IgD-negative memory B cell (primary cell): ENCODE measurements at regions not wholly inside any gene's neighbourhood (a gene's known extent, or its start where the extent isn't known, plus 50 kb on each side); places are given as distances from the start of the nearest gene placed in this dataset.

Source experiments
- H3K27ac Mint-ChIP-seq, 3 donors: one replicate each; pipeline ENCODE4 v1.8.0; 2020 to 2022; ENCODE audit warnings: mild to moderate bottlenecking in 3 of 3, mixed read lengths in 3 of 3, moderate library complexity in 1 of 3
- H3K27me3 Mint-ChIP-seq: one replicate; pipeline ENCODE4 v1.8.0; 2021; ENCODE audit warnings: mixed read lengths
- H3K36me3 Mint-ChIP-seq: one replicate; pipeline ENCODE4 v1.8.0; 2020; ENCODE audit warnings: mild to moderate bottlenecking, mixed read lengths
- H3K4me1 Mint-ChIP-seq, 3 donors: one replicate each; pipeline ENCODE4 v1.8.0; 2020 to 2022; ENCODE audit warnings: mixed read lengths in 3 of 3, mild to moderate bottlenecking in 1 of 3
- H3K4me3 Mint-ChIP-seq, 4 donors: one replicate each; pipeline ENCODE4 v1.8.0; 2020 to 2022; ENCODE audit warnings: mild to moderate bottlenecking in 4 of 4, mixed read lengths in 4 of 4, moderate library complexity in 3 of 4
- H3K9me3 Mint-ChIP-seq, 3 donors: one replicate each; pipeline ENCODE4 v1.8.0; 2020 to 2021; ENCODE audit warnings: mixed read lengths in 3 of 3, mild to moderate bottlenecking in 1 of 3

DNA sequence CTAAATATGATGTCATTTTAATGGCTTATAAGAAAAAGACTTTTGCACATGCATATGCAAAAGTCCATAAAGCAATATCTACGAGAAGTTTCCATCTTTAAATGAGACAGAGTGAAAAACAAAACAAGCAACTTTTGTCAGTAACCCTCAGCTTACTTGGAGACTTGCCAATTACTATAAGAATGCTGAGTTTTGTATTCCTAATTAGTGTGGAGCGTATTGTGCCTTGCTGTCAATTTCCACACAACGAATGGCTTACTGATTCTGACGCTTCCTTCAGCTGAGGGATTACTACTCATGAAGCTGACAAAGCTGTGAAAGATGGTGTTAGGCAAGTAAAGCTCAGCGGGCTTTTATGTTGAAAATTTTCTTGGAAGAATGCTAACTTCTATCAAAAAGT is 440.4 kb upstream of the ADAMTS5 start:
- H3K9me3 Mint-ChIP-seq: peaks cover 0 to 2% (median 2%) of the 10 kb centered on the region in 3 donors
- no peaks in the 10 kb centered on the region for H3K4me1 Mint-ChIP-seq
- H3K36me3 Mint-ChIP-seq: no peaks in the 10 kb centered on the region
- no peak overlapping the region for H3K27ac Mint-ChIP-seq
- H3K4me3 Mint-ChIP-seq: no peak overlapping the region
- H3K27me3 Mint-ChIP-seq: no peaks in the 10 kb centered on the region

DNA sequence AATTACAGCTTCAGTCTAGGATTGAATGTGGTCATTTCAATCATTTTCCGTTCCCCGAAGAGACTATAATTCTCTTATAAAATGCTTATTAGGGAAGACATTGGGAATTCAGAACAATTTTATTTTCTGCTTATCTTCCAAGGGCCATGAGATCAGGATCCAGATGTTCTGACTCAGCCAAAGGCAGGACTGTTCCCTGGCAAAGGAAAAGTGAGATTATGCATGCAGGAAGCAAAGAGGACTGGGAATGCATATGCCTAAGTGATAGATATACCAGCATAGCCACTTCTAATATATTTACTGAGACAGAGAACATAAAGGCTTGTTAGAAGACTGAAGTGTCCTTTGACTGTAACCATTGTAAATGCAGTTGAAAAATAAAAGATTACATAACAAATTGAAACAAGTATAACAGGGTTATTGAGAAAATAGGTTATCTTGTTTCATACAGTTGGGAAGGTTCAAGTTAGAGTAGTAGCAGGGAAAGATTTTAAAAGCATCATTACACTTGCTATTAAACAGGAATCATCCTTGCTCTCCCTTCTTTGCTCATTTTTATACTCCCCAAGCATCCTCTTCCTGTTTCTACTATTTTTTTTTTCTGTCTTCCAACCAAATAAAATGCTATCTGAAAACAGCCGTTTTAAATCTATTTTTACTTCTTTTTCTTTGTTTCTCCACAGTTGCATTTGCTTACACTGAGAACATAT is 439.6 kb upstream of the ADAMTS5 start:
- Mint-ChIP-seq H3K36me3 (no peaks in the 10 kb centered on the region), H3K4me1 (no peaks in the 10 kb centered on the region), H3K4me3 (no peak overlapping the region)

DNA sequence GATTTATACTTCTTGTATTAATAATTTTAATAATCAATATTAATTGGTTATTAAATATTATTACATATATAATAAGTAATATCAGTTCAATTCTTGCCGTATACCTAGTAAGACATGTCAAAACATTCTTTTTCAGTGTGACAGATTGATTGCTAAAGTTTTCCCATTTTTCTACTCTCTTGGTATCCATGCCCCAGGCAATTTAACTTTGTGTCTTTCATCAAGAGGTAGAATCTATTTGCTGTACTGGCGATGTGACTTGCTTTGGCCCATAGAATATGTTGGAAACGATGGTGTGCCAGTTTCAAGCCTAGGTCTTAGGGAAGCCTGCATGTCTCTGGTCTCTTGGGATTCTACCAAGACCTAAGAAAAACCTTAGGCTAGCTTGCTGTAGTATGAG is 436.1 kb upstream of the ADAMTS5 start:
- Mint-ChIP-seq H3K27me3 (no peaks in the 10 kb centered on the region), H3K9me3 (peaks cover 0 to 2% (median 2%) of the 10 kb centered on the region in 3 donors), H3K27ac (no peak overlapping the region), H3K4me3 (no peak overlapping the region), H3K4me1 (no peaks in the 10 kb centered on the region), H3K36me3 (no peaks in the 10 kb centered on the region)

More for the DNA sequence above, 439.6 kb upstream of the ADAMTS5 start:
- H3K27me3 Mint-ChIP-seq: no peaks in the 10 kb centered on the region
- no peak overlapping the region for H3K27ac Mint-ChIP-seq
- peaks cover 0 to 2% (median 2%) of the 10 kb centered on the region in 3 donors for H3K9me3 Mint-ChIP-seq

DNA sequence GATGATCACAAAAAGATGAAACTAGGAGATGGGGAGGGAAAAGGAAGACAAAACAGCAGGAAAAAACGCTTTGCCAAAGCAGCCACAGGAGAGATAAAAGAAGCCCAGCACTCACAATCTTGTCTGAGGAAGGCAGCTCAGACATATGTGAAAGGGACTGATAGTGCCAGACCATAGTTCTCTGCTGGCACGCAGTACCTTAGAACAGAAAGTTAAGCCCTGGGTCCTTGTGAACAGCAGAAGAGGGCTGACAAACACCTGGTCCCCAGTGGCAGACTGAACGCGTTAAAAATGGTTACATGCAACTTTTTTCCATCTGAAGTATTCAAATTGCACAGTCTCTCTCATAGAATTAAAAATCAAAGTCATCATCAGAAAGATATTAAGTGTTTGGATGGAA is 433.2 kb upstream of the ADAMTS5 start:
- Mint-ChIP-seq H3K27ac (no peak overlapping the region), H3K27me3 (no peaks in the 10 kb centered on the region), H3K4me1 (no peaks in the 10 kb centered on the region), H3K4me3 (no peak overlapping the region), H3K9me3 (peaks cover 0 to 22% (median 2%) of the 10 kb centered on the region in 3 donors), H3K36me3 (no peaks in the 10 kb centered on the region)

DNA sequence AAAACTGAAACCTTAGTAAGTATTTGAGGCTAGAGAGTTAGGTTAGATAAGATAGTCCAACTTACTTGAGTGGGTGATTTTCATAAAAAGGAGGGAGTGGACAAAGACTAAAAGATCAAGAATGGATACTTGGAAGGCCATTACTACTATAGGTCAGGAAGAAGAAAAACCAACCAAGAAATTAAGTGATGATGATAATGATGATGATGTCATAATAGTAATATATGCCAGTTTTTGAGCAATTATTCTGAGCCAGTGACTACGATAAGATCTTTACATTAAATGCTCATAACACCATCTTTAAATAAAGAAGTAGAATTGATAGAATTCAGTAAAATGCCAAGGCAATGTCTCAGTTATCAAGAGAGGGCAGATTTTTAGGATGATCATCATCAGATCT is 430.7 kb upstream of the ADAMTS5 start:
- no peaks in the 10 kb centered on the region for H3K4me1 Mint-ChIP-seq
- H3K9me3 Mint-ChIP-seq: peaks cover 0 to 23% (median 4%) of the 10 kb centered on the region in 3 donors
- H3K27ac Mint-ChIP-seq: no peak overlapping the region
- H3K27me3 Mint-ChIP-seq: no peaks in the 10 kb centered on the region
- no peaks in the 10 kb centered on the region for H3K36me3 Mint-ChIP-seq
- H3K4me3 Mint-ChIP-seq: no peak overlapping the region

DNA sequence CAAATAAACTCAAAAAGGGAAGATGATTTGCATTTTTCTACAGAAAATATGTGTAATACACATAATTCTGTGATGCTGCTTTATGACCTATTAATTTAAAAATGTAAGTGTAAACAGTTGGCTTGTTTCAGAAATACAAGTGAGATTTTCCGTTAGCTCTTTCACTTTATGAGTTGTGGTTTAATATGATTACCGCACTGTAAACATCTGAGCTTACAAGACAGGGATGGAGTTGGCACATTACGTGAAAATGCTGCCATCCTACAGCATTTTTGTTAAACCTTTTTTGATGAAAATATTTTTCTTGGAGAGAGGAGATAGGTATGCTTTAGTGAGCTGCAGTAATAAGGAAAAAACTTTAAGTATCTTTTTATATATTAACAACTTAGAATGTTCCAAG is 426.8 kb upstream of the ADAMTS5 start:
- Mint-ChIP-seq H3K27me3 (no peaks in the 10 kb centered on the region), H3K9me3 (peaks cover 0 to 20% (median 4%) of the 10 kb centered on the region in 3 donors), H3K36me3 (no peaks in the 10 kb centered on the region), H3K4me1 (no peaks in the 10 kb centered on the region), H3K27ac (no peak overlapping the region), H3K4me3 (no peak overlapping the region)

DNA sequence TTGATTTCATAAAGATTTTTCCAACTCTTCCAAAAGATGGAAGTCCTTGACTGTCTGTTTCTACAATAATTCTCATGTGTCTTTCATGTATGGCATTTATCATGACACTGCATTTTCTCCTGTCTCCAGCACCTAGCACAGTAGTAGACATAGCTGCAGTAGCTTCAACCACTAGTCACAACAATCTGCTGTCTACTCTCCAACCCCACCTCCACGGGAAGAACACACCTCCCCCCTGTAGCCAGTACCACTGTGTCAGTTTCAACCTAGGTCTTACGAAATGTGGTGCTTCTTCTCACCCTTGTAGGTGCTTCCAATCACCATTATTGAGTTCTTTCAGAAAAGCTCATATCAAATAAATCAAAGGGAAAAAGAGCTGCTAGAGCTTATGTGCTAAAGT is 425.1 kb upstream of the ADAMTS5 start:
- peaks cover 0 to 14% (median 2%) of the 10 kb centered on the region in 3 donors for H3K9me3 Mint-ChIP-seq

DNA sequence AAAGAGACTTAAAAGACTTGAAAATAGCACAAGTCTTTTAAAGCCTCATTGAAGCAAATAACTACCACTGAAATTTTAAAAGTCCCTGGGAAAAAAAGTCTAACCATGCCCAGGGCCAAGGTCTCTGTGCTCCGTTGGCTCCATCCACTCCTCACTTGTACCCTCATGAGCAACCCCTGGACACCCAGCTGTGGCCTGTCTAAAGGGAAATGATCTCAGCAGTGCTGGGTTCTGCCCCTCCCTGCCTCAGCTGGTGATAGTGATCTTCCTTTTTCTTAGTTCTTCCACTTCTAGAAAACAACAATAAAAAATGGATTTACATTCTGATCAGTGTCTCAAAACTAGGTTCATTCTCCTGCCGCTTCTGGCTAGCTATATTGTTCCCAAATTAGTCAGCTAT is 423.5 kb upstream of the ADAMTS5 start:
- Mint-ChIP-seq H3K4me3 (no peak overlapping the region), H3K27me3 (no peaks in the 10 kb centered on the region), H3K36me3 (no peaks in the 10 kb centered on the region), H3K4me1 (no peaks in the 10 kb centered on the region), H3K27ac (no peak overlapping the region), H3K9me3 (peaks cover 0 to 4% (median 4%) of the 10 kb centered on the region in 3 donors)

More for the DNA sequence above, 425.1 kb upstream of the ADAMTS5 start:
- H3K27ac Mint-ChIP-seq: no peak overlapping the region
- no peaks in the 10 kb centered on the region for H3K36me3 Mint-ChIP-seq
- H3K4me3 Mint-ChIP-seq: no peak overlapping the region
- H3K4me1 Mint-ChIP-seq: no peaks in the 10 kb centered on the region
- no peaks in the 10 kb centered on the region for H3K27me3 Mint-ChIP-seq

DNA sequence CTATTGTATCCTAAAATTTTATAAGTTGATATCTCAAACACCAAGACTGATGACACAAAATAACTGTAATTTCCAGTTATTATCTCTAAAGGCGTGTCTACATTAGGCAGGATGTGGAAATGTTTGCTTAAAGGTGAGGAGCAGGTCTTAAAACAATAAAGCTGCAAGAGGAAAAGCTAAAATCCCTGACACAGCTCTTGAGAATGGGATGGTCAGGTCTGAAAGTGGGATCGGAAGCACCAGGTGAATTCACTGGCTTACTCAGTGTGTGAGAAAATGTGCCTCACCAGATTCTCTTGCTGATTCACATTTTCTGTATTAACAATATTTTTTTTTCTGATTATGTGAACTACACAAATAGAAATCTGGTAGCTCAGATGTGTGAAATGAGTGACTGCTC is 421.9 kb upstream of the ADAMTS5 start:
- Mint-ChIP-seq H3K36me3 (no peaks in the 10 kb centered on the region), H3K9me3 (peaks cover 0 to 2% (median 0%) of the 10 kb centered on the region in 3 donors), H3K4me1 (no peaks in the 10 kb centered on the region), H3K27me3 (no peaks in the 10 kb centered on the region), H3K4me3 (no peak overlapping the region), H3K27ac (no peak overlapping the region)

DNA sequence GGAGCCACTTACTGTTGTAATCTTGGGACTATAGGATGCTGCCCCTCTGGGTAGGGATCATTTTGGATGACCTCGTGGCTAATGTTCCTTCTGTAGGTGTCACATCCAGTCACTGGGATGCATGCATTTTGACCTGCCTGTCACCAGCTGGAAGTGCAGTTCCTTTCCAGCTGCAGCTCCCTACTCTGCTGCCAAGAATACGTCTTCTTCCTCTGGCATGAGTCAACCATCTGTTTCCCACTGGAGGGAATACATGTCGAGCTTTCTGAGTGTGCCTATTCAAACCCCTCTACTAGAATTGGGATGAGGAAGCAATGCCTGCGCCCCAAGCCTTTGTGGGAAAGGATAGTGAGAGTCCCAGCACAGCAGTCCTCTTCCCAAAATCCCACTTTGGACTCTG is 415.5 kb upstream of the ADAMTS5 start:
- Mint-ChIP-seq H3K4me3 (no peak overlapping the region), H3K36me3 (no peaks in the 10 kb centered on the region), H3K9me3 (peaks cover 2 to 4% (median 3%) of the 10 kb centered on the region in 3 donors), H3K27ac (no peak overlapping the region), H3K27me3 (no peaks in the 10 kb centered on the region), H3K4me1 (no peaks in the 10 kb centered on the region)

DNA sequence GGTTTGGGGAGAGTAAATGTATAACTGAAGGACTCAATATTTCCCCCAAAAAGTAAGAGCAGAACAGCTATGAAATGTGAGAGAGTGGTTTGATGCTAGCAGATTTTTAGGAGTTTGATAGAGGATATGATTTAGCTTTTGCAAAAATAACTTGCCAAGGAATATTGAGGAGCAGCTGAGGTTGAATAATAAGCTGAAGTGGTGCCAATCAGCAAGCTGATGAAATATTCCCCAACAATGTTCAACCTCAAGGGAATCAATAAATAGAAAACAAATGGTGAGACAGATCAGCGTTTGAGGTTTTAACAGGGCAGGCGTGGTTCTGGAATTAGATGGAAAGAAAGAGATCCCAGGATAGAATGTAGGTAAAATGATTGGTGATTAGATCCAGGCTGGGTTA is 413.4 kb upstream of the ADAMTS5 start:
- Mint-ChIP-seq H3K36me3 (no peaks in the 10 kb centered on the region), H3K4me1 (no peaks in the 10 kb centered on the region)

DNA sequence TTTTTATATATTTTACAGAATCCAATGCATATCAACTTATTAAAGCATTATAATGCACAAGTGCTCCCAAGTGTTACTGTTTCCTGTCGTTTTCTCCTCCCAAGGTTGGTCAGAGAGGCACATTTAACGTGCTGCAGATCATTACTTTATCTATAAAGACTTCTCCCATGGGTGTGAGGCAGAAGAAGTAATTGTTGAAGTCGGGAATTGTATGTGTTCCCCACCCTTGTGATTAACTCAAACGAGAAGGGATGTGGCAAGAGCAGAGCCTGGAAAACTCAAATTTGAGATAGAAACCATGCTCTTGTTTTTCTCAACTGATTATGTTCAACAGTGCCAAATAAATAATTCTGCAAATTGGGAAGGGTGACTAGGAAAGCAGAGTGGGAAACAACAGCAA is 412.5 kb upstream of the ADAMTS5 start:
- H3K27me3 Mint-ChIP-seq: no peaks in the 10 kb centered on the region
- H3K4me3 Mint-ChIP-seq: no peak overlapping the region
- no peaks in the 10 kb centered on the region for H3K4me1 Mint-ChIP-seq
- no peak overlapping the region for H3K27ac Mint-ChIP-seq
- H3K9me3 Mint-ChIP-seq: peaks cover 3 to 6% (median 3%) of the 10 kb centered on the region in 3 donors
- H3K36me3 Mint-ChIP-seq: no peaks in the 10 kb centered on the region

More for the DNA sequence above, 413.4 kb upstream of the ADAMTS5 start:
- H3K9me3 Mint-ChIP-seq: peaks cover 3 to 6% (median 3%) of the 10 kb centered on the region in 3 donors
- no peak overlapping the region for H3K27ac Mint-ChIP-seq
- H3K27me3 Mint-ChIP-seq: no peaks in the 10 kb centered on the region
- no peak overlapping the region for H3K4me3 Mint-ChIP-seq

DNA sequence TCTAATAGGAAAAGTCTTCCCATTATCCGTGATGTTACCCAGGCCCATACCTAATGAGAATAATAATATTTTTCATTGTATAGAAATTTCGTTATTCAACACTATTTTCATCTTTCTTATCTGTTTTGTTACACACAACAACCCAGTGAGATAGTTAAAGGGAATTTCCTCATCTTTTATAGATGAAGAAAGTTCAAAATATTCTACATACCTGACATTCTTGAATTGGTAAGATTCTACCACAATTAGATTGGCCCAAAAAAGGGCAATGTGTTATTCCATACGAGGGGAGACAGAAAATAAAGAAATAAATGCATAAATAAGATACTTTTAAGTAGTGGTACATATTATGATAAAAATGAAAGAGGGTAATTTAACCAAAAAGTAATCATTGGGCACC is 405.5 kb upstream of the ADAMTS5 start:
- no peak overlapping the region for H3K4me3 Mint-ChIP-seq
- H3K36me3 Mint-ChIP-seq: no peaks in the 10 kb centered on the region
- peaks cover 4 to 7% (median 4%) of the 10 kb centered on the region in 3 donors for H3K9me3 Mint-ChIP-seq
- no peaks in the 10 kb centered on the region for H3K4me1 Mint-ChIP-seq
- no peaks in the 10 kb centered on the region for H3K27me3 Mint-ChIP-seq
- H3K27ac Mint-ChIP-seq: no peak overlapping the region

DNA sequence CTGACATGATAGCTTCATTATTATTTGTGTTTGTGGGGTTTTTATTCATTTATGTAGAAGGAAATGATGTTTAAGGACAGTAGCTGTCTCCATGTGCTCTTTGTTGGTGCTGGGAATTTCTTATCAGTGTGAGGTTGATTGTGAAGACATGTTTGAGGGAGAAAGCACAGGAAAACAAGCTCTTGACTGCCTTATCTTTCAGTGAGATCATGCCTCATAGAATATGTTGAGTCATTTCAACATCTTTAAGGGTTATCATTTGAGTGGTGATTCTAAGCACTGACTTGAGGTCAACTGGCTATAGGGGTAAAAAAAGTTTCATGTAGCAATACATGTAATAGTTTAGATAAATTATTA is 405.1 kb upstream of the ADAMTS5 start:
- no peaks in the 10 kb centered on the region for H3K27me3 Mint-ChIP-seq
- no peaks in the 10 kb centered on the region for H3K4me1 Mint-ChIP-seq
- no peaks in the 10 kb centered on the region for H3K36me3 Mint-ChIP-seq
- H3K27ac Mint-ChIP-seq: no peak overlapping the region
- H3K4me3 Mint-ChIP-seq: no peak overlapping the region
- peaks cover 4 to 6% (median 5%) of the 10 kb centered on the region in 3 donors for H3K9me3 Mint-ChIP-seq

DNA sequence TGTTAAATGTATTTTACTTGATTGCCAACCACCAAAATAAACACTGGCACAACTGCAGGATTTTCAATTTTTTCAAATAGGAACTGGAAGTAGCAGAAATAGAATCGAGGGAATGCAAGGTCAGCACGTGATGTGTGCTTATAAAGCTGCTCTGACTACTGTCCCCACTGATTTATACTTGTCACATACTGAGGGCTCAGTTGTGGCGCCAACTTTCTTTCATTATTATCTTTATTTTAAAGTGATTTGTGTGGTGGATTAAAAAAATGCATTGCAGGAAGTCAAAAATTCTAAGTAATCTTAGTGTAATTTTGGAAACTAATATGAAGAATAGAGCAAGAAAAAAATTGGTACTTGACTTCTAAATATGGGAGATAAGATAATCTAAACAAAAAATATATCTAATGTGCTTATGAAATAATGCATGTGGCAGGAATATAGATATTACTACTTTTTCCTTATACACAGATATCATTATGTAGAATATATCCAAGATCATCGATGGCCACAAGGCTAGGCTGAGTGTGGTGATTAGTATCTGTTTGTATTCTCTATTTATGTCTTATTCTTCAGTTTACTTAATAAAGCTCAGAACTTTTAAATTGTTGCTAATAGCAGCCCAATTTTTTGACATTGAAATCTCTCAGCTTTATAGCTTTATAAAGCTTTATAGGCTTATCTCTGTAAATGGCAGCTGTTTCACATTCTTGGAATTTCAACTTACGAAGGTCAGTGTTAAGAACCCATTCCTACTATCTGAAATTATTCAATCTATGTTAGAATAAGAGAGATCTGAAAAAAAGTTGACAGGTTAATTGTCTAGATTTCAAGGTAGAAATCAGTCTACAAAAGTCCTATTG is 404.5 kb upstream of the ADAMTS5 start:
- no peaks in the 10 kb centered on the region for H3K27me3 Mint-ChIP-seq
- no peak overlapping the region for H3K27ac Mint-ChIP-seq
- no peaks in the 10 kb centered on the region for H3K4me1 Mint-ChIP-seq
- no peaks in the 10 kb centered on the region for H3K36me3 Mint-ChIP-seq
- H3K4me3 Mint-ChIP-seq: no peak overlapping the region
- H3K9me3 Mint-ChIP-seq: peaks cover 3 to 6% (median 6%) of the 10 kb centered on the region in 3 donors
